ENCODE measurements at regions not wholly inside any gene's neighbourhood (a gene's known extent, or its start where the extent isn't known, plus 50 kb on each side); places are given as distances from the start of the nearest gene placed in this dataset.

- H3K27ac ChIP-seq (ENCODE audit: low read depth, low read length), result no peak overlapping the region
- no peaks in the 10 kb centered on the region for H3K79me2 ChIP-seq (ENCODE audit: control insufficient read depth in 1 of 2, insufficient read depth in 2 of 2, low read length in 2 of 2)
- H3K14ac ChIP-seq (ENCODE audit: insufficient read length), result no peak overlapping the region
- WGBS, 2 experiments (ENCODE audit: extremely low coverage in 1 of 2, insufficient coverage in 1 of 2, insufficient read length in 1 of 2, insufficient replicate concordance in 2 of 2, low coverage in 1 of 2, low lambda C conversion rate in 2 of 2, missing lambda C conversion rate in 1 of 2), result 91% methylated on average over 5 of the region's 5 CpGs; no CpG with 5 or more reads in 1 of the 2 experiments
- no peak overlapping the region for H2BK20ac ChIP-seq (ENCODE audit: low read length)
- no peak overlapping the region for H2AFZ ChIP-seq (ENCODE audit: low read length)
- no peaks in the 10 kb centered on the region for H3K27me3 ChIP-seq (replicated peaks in 1 of 4; ENCODE audit: control insufficient read depth in 3 of 4, extremely low read depth in 1 of 4, insufficient read depth in 3 of 4, low read length in 3 of 4)
- H4K20me1 ChIP-seq (replicated peaks in 1 of 2; ENCODE audit: control insufficient read depth in 1 of 2, insufficient read depth in 2 of 2, low read length in 2 of 2), result no peaks in the 10 kb centered on the region
- no peak overlapping the region for H3K23ac ChIP-seq (ENCODE audit: insufficient read length)
- H3K56ac ChIP-seq (replicated peaks; ENCODE audit: insufficient read length, low read depth, low read length), result no peak overlapping the region
- no peaks in the 10 kb centered on the region for H3K9me3 ChIP-seq (ENCODE audit: insufficient read depth in 2 of 2, low read depth in 1 of 2, low read length in 1 of 2)
- H4K91ac ChIP-seq (replicated peaks; ENCODE audit: insufficient read length, low read length), result no peak overlapping the region
- H2BK15ac ChIP-seq (ENCODE audit: low read length), result no peak overlapping the region
- H3K4me3 ChIP-seq (ENCODE audit: extremely low read depth in 1 of 4, insufficient read depth in 2 of 4, low read depth in 3 of 4, low read length in 4 of 4), result no peak overlapping the region
- no peak overlapping the region for H3K9ac ChIP-seq (replicated peaks in 1 of 4; ENCODE audit: extremely low read depth in 1 of 4, low read depth in 3 of 4, low read length in 3 of 4)
- no peak overlapping the region for H2BK5ac ChIP-seq (ENCODE audit: low read depth, low read length)
- H3K4ac ChIP-seq (replicated peaks; ENCODE audit: insufficient read length, low read depth, low read length), result no peak overlapping the region
- H3K18ac ChIP-seq (ENCODE audit: extremely low read depth, low read length), result no peak overlapping the region
- H3K36me3 ChIP-seq (ENCODE audit: control insufficient read depth in 2 of 4, insufficient read depth in 4 of 4, low read length in 3 of 4), result no peaks in the 10 kb centered on the region
- no peak overlapping the region for H4K5ac ChIP-seq (ENCODE audit: insufficient read length, low read depth, low read length)
- H3K4me1 ChIP-seq (replicated peaks in 1 of 4; ENCODE audit: control insufficient read depth in 3 of 4, insufficient read depth in 4 of 4, low read length in 3 of 4), result no peaks in the 10 kb centered on the region
- no peak overlapping the region for H3K4me2 ChIP-seq (ENCODE audit: insufficient read depth in 1 of 2, low read depth in 2 of 2, low read length in 2 of 2)
- H3K79me1 ChIP-seq (ENCODE audit: low read depth, low read length), result no peaks in the 10 kb centered on the region
- FAIRE-seq (no peak), DNase-seq (ENCODE audit: low read depth in 1 of 2, low spot score in 2 of 2) (no peak)
- H3K23me2 ChIP-seq (ENCODE audit: low read depth, low read length), result no peaks in the 10 kb centered on the region
- H2AK5ac ChIP-seq (ENCODE audit: low read depth, low read length), result no peak overlapping the region
- no peak overlapping the region for H2BK120ac ChIP-seq (replicated peaks; ENCODE audit: low read depth, low read length)
- H2BK12ac ChIP-seq (ENCODE audit: low read depth, low read length), result no peak overlapping the region
- TF ChIP-seq FOSL1 (IDR thresholded peaks at IDR 0.05; ENCODE audit: insufficient read depth, low read depth, low read length) (no peak), EZH2 (IDR thresholded peaks at IDR 0.05; ENCODE audit: low read depth, low read length, severe bottlenecking) (no peak), KDM4A (IDR thresholded peaks at IDR 0.05; ENCODE audit: low read depth, low read length, severe bottlenecking) (no peak), TAF7 (optimal IDR thresholded peaks at IDR 0.05; ENCODE audit: borderline replicate concordance, low read depth, low read length) (no peak), CREB1 (IDR thresholded peaks at IDR 0.05) (no peak), MAFK (IDR thresholded peaks at IDR 0.05; ENCODE audit: low read depth, low read length) (no peak), USF2 (IDR thresholded peaks at IDR 0.05; ENCODE audit: low read length) (no peak), GABPA (IDR thresholded peaks at IDR 0.05; ENCODE audit: borderline replicate concordance, insufficient read depth, low read length) (no peak), TCF12 (IDR thresholded peaks at IDR 0.05; ENCODE audit: low read depth, low read length) (no peak), KDM1A (IDR thresholded peaks at IDR 0.05; ENCODE audit: borderline replicate concordance, low read length) (no peak)
- POLR2A ChIA-PET (ENCODE audit: partially characterized antibody), result no interaction called here
- H4K8ac ChIP-seq (ENCODE audit: extremely low read depth, insufficient read depth, low read length), result no peak overlapping the region
- CTCF ChIA-PET (ENCODE audit: partially characterized antibody), result no interaction called here
Observed at GRCh38 chr15:95843241-95843910, 487.1 kb upstream of the NR2F2 start.

All from H1 (cell line).